WTC11 (cell line): ENCODE measurements at regions not wholly inside any gene's neighbourhood (a gene's known extent, or its start where the extent isn't known, plus 50 kb on each side); places are given as distances from the start of the nearest gene placed in this dataset.

Experiments used
- ATAC-seq: fragments of 200-7000 bp; cut with Tn5 transposase; 2 replicates; pipeline ENCODE4 v1.10.0; 2021; ENCODE audit warnings: mild to moderate bottlenecking, moderate library complexity
- CTCF ChIA-PET: fragments of 300-600 bp; sonication (Branson Sonifier 250); formaldehyde crosslinking; loops from one replicate; lab custom pipeline; 2021; ENCODE audit warnings: antibody characterized with exemption; lab: Charles Lee
- POLR2A ChIA-PET: fragments of 350-600 bp; sonication (Branson Sonifier 250); formaldehyde crosslinking; loops from one replicate; lab custom pipeline; 2021; ENCODE audit warnings: antibody characterized with exemption; lab: Charles Lee
- DNase-seq: peaks from one replicate; pipeline ENCODE4 v3.0.0; 2021; ENCODE audit warnings: low spot score
- H3K27ac Mint-ChIP-seq: 2 replicates; pipeline ENCODE4 v1.8.0; 2021; ENCODE audit warnings: mixed read lengths
- H3K27me3 Mint-ChIP-seq: 2 replicates; pipeline ENCODE4 v1.8.0; 2021; ENCODE audit warnings: low read depth, mild to moderate bottlenecking, moderate library complexity, mixed read lengths
- H3K36me3 Mint-ChIP-seq: 2 replicates; pipeline ENCODE4 v1.8.0; 2021; ENCODE audit warnings: mixed read lengths
- H3K4me1 Mint-ChIP-seq: 2 replicates; pipeline ENCODE4 v1.8.0; 2022; ENCODE audit warnings: mixed read lengths
- H3K4me3 Mint-ChIP-seq: 2 replicates; pipeline ENCODE4 v1.8.0; 2021; ENCODE audit warnings: mild to moderate bottlenecking, moderate library complexity, mixed read lengths
- H3K9me3 Mint-ChIP-seq: 2 replicates; pipeline ENCODE4 v1.8.0; 2021; ENCODE audit warnings: mixed read lengths
- ATF6 ChIP-seq: sonication (generic); formaldehyde crosslinking; IDR thresholded peaks from 2 replicates; pipeline ENCODE4 v1.8.1; 2023; ENCODE audit warnings: mild to moderate bottlenecking, missing genetic modification reagents
- E2F4 ChIP-seq: sonication (generic); formaldehyde crosslinking; IDR thresholded peaks from 2 replicates; pipeline ENCODE4 v1.8.1; 2022; ENCODE audit warnings: low read depth, mild to moderate bottlenecking, moderate library complexity, missing genetic modification reagents, borderline replicate concordance
- FOXP1 ChIP-seq: sonication (generic); formaldehyde crosslinking; IDR thresholded peaks from 2 replicates; pipeline ENCODE4 v1.8.0; 2022; ENCODE audit warnings: missing genetic modification reagents, mild to moderate bottlenecking, moderate library complexity, borderline replicate concordance
- GRHL2 ChIP-seq: fragments of 250-450 bp; sonication (Bioruptor Pico); IDR thresholded peaks from 2 replicates; pipeline ENCODE4 v1.8.0; 2022; ENCODE audit warnings: mild to moderate bottlenecking, moderate library complexity; ENCODE audit not compliant: insufficient replicate concordance, severe bottlenecking
- HMGA2 ChIP-seq: fragments of 250-450 bp; sonication (Bioruptor Pico); IDR thresholded peaks from 2 replicates; pipeline ENCODE4 v1.4.0; 2021; ENCODE audit warnings: mild to moderate bottlenecking, moderate library complexity
- IRF1 ChIP-seq: sonication (generic); formaldehyde crosslinking; IDR thresholded peaks from 2 replicates; pipeline ENCODE4 v1.8.0; 2023; ENCODE audit warnings: missing genetic modification reagents
- JAZF1 ChIP-seq: fragments of 250-450 bp; sonication (Bioruptor Pico); IDR thresholded peaks from 2 replicates; pipeline ENCODE4 v1.9.0; 2021; ENCODE audit warnings: moderate library complexity, mild to moderate bottlenecking, inconsistent platforms
- MYBL2 ChIP-seq: sonication (generic); formaldehyde crosslinking; IDR thresholded peaks from 2 replicates; pipeline ENCODE4 v1.8.1; 2023; ENCODE audit warnings: mild to moderate bottlenecking, moderate library complexity, missing genetic modification reagents
- NR1H2 ChIP-seq: sonication (generic); formaldehyde crosslinking; IDR thresholded peaks from 2 replicates; pipeline ENCODE4 v1.9.0; 2021; ENCODE audit warnings: mild to moderate bottlenecking, moderate library complexity, missing genetic modification reagents
- PRDM15 ChIP-seq: sonication (generic); formaldehyde crosslinking; IDR thresholded peaks from 2 replicates; pipeline ENCODE4 v1.8.0; 2022; ENCODE audit warnings: missing genetic modification reagents
- RELA ChIP-seq: sonication (generic); formaldehyde crosslinking; IDR thresholded peaks from 2 replicates; pipeline ENCODE4 v1.8.1; 2022; ENCODE audit warnings: missing genetic modification reagents, mild to moderate bottlenecking, borderline replicate concordance
- ZMAT4 ChIP-seq: fragments of 250-450 bp; sonication (Bioruptor Pico); IDR thresholded peaks from 2 replicates; pipeline ENCODE4 v1.9.0; 2021; ENCODE audit warnings: mild to moderate bottlenecking
- ZNF219 ChIP-seq: sonication (generic); formaldehyde crosslinking; IDR thresholded peaks from 2 replicates; pipeline ENCODE4 v1.8.0; 2023; ENCODE audit warnings: missing genetic modification reagents, mild to moderate bottlenecking, borderline replicate concordance
- ZNF425 ChIP-seq: fragments of 250-450 bp; sonication (Bioruptor Pico); conservative IDR thresholded peaks from 2 replicates; pipeline ENCODE4 v1.9.0; 2021; ENCODE audit warnings: mild to moderate bottlenecking
- ZNF532 ChIP-seq: fragments of 250-450 bp; sonication (Bioruptor Pico); IDR thresholded peaks from 2 replicates; pipeline ENCODE4 v1.9.0; 2021; ENCODE audit warnings: mild to moderate bottlenecking, borderline replicate concordance

GRCh38 chr1:39146681-39147080 is 57.8 kb upstream of the MACF1 start:
- no peak overlapping the region for H3K27ac Mint-ChIP-seq
- peaks cover 3% of the 10 kb centered on the region; the same call in 1 of the 2 replicates for H3K9me3 Mint-ChIP-seq
- TF ChIP-seq ZNF219 (CRISPR knock-in tag): no peak
- TF ChIP-seq RELA (CRISPR knock-in tag): no peak
- no peak for TF ChIP-seq GRHL2
- TF ChIP-seq HMGA2: no peak
- no peak for TF ChIP-seq FOXP1 (CRISPR knock-in tag)
- no peak for TF ChIP-seq NR1H2 (CRISPR knock-in tag)
- no peak for TF ChIP-seq PRDM15
- TF ChIP-seq ZNF532 (CRISPR knock-in tag): no peak
- TF ChIP-seq ZNF425 (CRISPR knock-in tag): no peak
- TF ChIP-seq MYBL2 (CRISPR knock-in tag): no peak
- TF ChIP-seq E2F4: no peak
- TF ChIP-seq ATF6: no peak
- TF ChIP-seq ZMAT4 (CRISPR knock-in tag): no peak
- TF ChIP-seq JAZF1 (CRISPR knock-in tag): no peak
- TF ChIP-seq IRF1 (CRISPR knock-in tag): no peak
- no peaks in the 10 kb centered on the region for H3K27me3 Mint-ChIP-seq
- H3K36me3 Mint-ChIP-seq: peaks cover 3% of the 10 kb centered on the region; the same call in 1 of the 2 replicates
- H3K4me3 Mint-ChIP-seq: no peak overlapping the region
- CTCF ChIA-PET: interaction anchor here (0.6 kb wide), 1 partner anchor 14 kb away, joined by 4 read pairs; no protein-coding TSS in a partner anchor
- peaks cover 77% of the 10 kb centered on the region for H3K4me1 Mint-ChIP-seq
- no peak for DNase-seq
- ATAC-seq: no peak
- POLR2A ChIA-PET: interaction anchor here (1.8 kb wide), 1 partner anchor 14 kb away, joined by 5 read pairs; no protein-coding TSS in a partner anchor
